ENCODE measurements at regions not wholly inside any gene's neighbourhood (a gene's known extent, or its start where the extent isn't known, plus 50 kb on each side); places are given as distances from the start of the nearest gene placed in this dataset.

- DNase-seq (ENCODE audit: low read depth in 1 of 2, low spot score in 1 of 2) = no peak
Observed at GRCh38 chr3:177822681-177823096, 625.4 kb upstream of the TBL1XR1 start.

GRCh38 chr3:177823701-177824189 is 626.5 kb upstream of the TBL1XR1 start:
- DNase-seq (ENCODE audit: low read depth in 1 of 2, low spot score in 1 of 2) = no peak
- Histone ChIP-seq H3K4me1 (ENCODE audit: low read depth) (no peaks in the 10 kb centered on the region), H3K9me3 (ENCODE audit: low read depth) (no peaks in the 10 kb centered on the region), H3K4me3 (no peak overlapping the region), H3K36me3 (no peaks in the 10 kb centered on the region), H3K27ac (no peak overlapping the region), H3K27me3 (no peaks in the 10 kb centered on the region)
- TF ChIP-seq CTCF (IDR thresholded peaks at IDR 0.05; ENCODE audit: low read depth, low read length) = no peak

More at GRCh38 chr3:177822681-177823096, 625.4 kb upstream of the TBL1XR1 start:
- no peak overlapping the region for H3K4me3 ChIP-seq
- no peaks in the 10 kb centered on the region for H3K4me1 ChIP-seq (ENCODE audit: low read depth)
- no peaks in the 10 kb centered on the region for H3K9me3 ChIP-seq (ENCODE audit: low read depth)
- TF ChIP-seq CTCF (IDR thresholded peaks at IDR 0.05; ENCODE audit: low read depth, low read length) = no peak
- H3K27me3 ChIP-seq = no peaks in the 10 kb centered on the region
- no peaks in the 10 kb centered on the region for H3K36me3 ChIP-seq
- H3K27ac ChIP-seq = no peak overlapping the region

GRCh38 chr3:177824190-177824786 is 627.0 kb upstream of the TBL1XR1 start:
- TF ChIP-seq CTCF (IDR thresholded peaks at IDR 0.05; ENCODE audit: low read depth, low read length) = no peak
- H3K27ac ChIP-seq = no peak overlapping the region

GRCh38 chr3:177824841-177825240 is 627.6 kb upstream of the TBL1XR1 start:
- Histone ChIP-seq H3K4me3 (no peak overlapping the region), H3K4me1 (ENCODE audit: low read depth) (no peaks in the 10 kb centered on the region), H3K36me3 (no peaks in the 10 kb centered on the region), H3K9me3 (ENCODE audit: low read depth) (no peaks in the 10 kb centered on the region), H3K27ac (no peak overlapping the region), H3K27me3 (no peaks in the 10 kb centered on the region)
- TF ChIP-seq CTCF (IDR thresholded peaks at IDR 0.05; ENCODE audit: low read depth, low read length) = no peak
- no peak for DNase-seq (ENCODE audit: low read depth in 1 of 2, low spot score in 1 of 2)

More at GRCh38 chr3:177824190-177824786, 627.0 kb upstream of the TBL1XR1 start:
- Histone ChIP-seq H3K9me3 (ENCODE audit: low read depth) (no peaks in the 10 kb centered on the region), H3K36me3 (no peaks in the 10 kb centered on the region), H3K4me3 (no peak overlapping the region), H3K4me1 (ENCODE audit: low read depth) (no peaks in the 10 kb centered on the region), H3K27me3 (no peaks in the 10 kb centered on the region)
- peak in 1 of 2 donors; percentile 94 for DNase-seq (ENCODE audit: low read depth in 1 of 2, low spot score in 1 of 2)

GRCh38 chr3:177826253-177826652 is 629.0 kb upstream of the TBL1XR1 start:
- Histone ChIP-seq H3K9me3 (ENCODE audit: low read depth) (no peaks in the 10 kb centered on the region), H3K27me3 (no peaks in the 10 kb centered on the region), H3K4me3 (no peak overlapping the region), H3K27ac (no peak overlapping the region), H3K36me3 (no peaks in the 10 kb centered on the region), H3K4me1 (ENCODE audit: low read depth) (no peaks in the 10 kb centered on the region)
- TF ChIP-seq CTCF (IDR thresholded peaks at IDR 0.05; ENCODE audit: low read depth, low read length) = no peak
- DNase-seq (ENCODE audit: low read depth in 1 of 2, low spot score in 1 of 2) = no peak
